CD4-positive, alpha-beta T cell treated with Interleukin-15 for 4 hours (primary cell): ENCODE measurements at regions not wholly inside any gene's neighbourhood (a gene's known extent, or its start where the extent isn't known, plus 50 kb on each side); places are given as distances from the start of the nearest gene placed in this dataset.
"Not testable (repeated sequence)": the region's sequence is repeated elsewhere in the genome, so short reads cannot be mapped to it uniquely, and the experiment has no call there.

ENCODE experiments used
- DNase-seq: peaks from one replicate; pipeline ENCODE4 v3.0.0-alpha.2; 2020; ENCODE audit warnings: low spot score

- DNase-seq, result no peak
Observed at GRCh38 chr6:96276305-96276704, 245.3 kb upstream of the UFL1 start.

GRCh38 chr6:96276856-96277255, 244.8 kb upstream of the UFL1 start:
- no peak for DNase-seq

- no peak for DNase-seq
Observed at GRCh38 chr6:96279084-96279483, 242.5 kb upstream of the UFL1 start.

GRCh38 chr6:96286503-96286902, 235.1 kb upstream of the UFL1 start:
- DNase-seq, result no peak

- DNase-seq, result no peak
Observed at GRCh38 chr6:96299525-96299924, 222.1 kb upstream of the UFL1 start.

- no peak for DNase-seq
Observed at GRCh38 chr6:96301023-96301422, 220.6 kb upstream of the UFL1 start.

- no peak for DNase-seq
Observed at GRCh38 chr6:96301781-96302180, 219.8 kb upstream of the UFL1 start.

GRCh38 chr6:96302991-96303390, 218.6 kb upstream of the UFL1 start:
- DNase-seq, result no peak

- DNase-seq, result no peak
Observed at GRCh38 chr6:96304997-96305396, 216.6 kb upstream of the UFL1 start.

- DNase-seq, result no peak
Observed at GRCh38 chr6:96330884-96331283, 190.7 kb upstream of the UFL1 start.

- DNase-seq, result no peak
Observed at GRCh38 chr6:96340164-96340563, 181.4 kb upstream of the UFL1 start.

- DNase-seq, result no peak
Observed at GRCh38 chr6:96345501-96345900, 176.1 kb upstream of the UFL1 start.

- DNase-seq, result no peak
Observed at GRCh38 chr6:96381246-96381645, 140.4 kb upstream of the UFL1 start.

- DNase-seq, result no peak
Observed at GRCh38 chr6:96391776-96392360, 129.7 kb upstream of the UFL1 start.

- no peak for DNase-seq
Observed at GRCh38 chr6:96394727-96395126, 126.9 kb upstream of the UFL1 start.

GRCh38 chr6:96410467-96410866, 111.1 kb upstream of the UFL1 start:
- DNase-seq, result no peak

- DNase-seq, result no peak
Observed at GRCh38 chr6:96420294-96420693, 101.3 kb upstream of the UFL1 start.

- DNase-seq, result no peak
Observed at GRCh38 chr6:96433950-96434349, 87.7 kb upstream of the UFL1 start.

- DNase-seq, result no peak
Observed at GRCh38 chr6:96436398-96436797, 85.2 kb upstream of the UFL1 start.

GRCh38 chr6:96437228-96437627, 84.4 kb upstream of the UFL1 start:
- not testable (repeated sequence) for DNase-seq

- DNase-seq, result no peak
Observed at GRCh38 chr6:96450082-96450769, 71.4 kb upstream of the UFL1 start.

- no peak for DNase-seq
Observed at GRCh38 chr6:96450770-96451130, 70.9 kb upstream of the UFL1 start.

GRCh38 chr6:96458771-96459170, 62.8 kb upstream of the UFL1 start:
- DNase-seq, result no peak

- DNase-seq, result no peak
Observed at GRCh38 chr6:96460052-96460700, 61.4 kb upstream of the UFL1 start.
